ENCODE measurements at regions not wholly inside any gene's neighbourhood (a gene's known extent, or its start where the extent isn't known, plus 50 kb on each side); places are given as distances from the start of the nearest gene placed in this dataset.

GRCh38 chr4:107129611-107130010, 93.5 kb upstream of the DKK2 start:
- no peaks in the 10 kb centered on the region for H3F3A ChIP-seq (ENCODE audit: insufficient read depth, low read depth)
- no peaks in the 10 kb centered on the region for H4K20me1 ChIP-seq (ENCODE audit: insufficient read depth)
- H2AFZ ChIP-seq = no peak overlapping the region
- H3K9me3 ChIP-seq (ENCODE audit: insufficient read depth, low read depth) = no peaks in the 10 kb centered on the region
- CTCF ChIA-PET = no interaction called here
- H3K27ac ChIP-seq = no peak overlapping the region
- H3K4me2 ChIP-seq = no peak overlapping the region
- H3K9me2 ChIP-seq (ENCODE audit: insufficient read depth) = no peaks in the 10 kb centered on the region
- TF ChIP-seq CTCF (conservative IDR thresholded peaks at IDR 0.05) (no peak), EZH2 (IDR thresholded peaks at IDR 0.05; ENCODE audit: low read depth) (no peak)
- H3K79me2 ChIP-seq (ENCODE audit: low read depth) = no peaks in the 10 kb centered on the region
- no peaks in the 10 kb centered on the region for H3K36me3 ChIP-seq (ENCODE audit: low read depth)
- intact Hi-C loops (cut with micrococcal nuclease; ENCODE audit: unreplicated experiment) = no loop called here
- no TSS peak for BruUV-seq (replicated peaks)
- no peaks in the 10 kb centered on the region for H3K27me3 ChIP-seq (ENCODE audit: insufficient read depth, low read depth)
- POLR2A ChIA-PET (ENCODE audit: unreplicated experiment) = no interaction called here
- H3K4me3 ChIP-seq = no peak overlapping the region
- H3K4me1 ChIP-seq (replicated peaks; ENCODE audit: insufficient read depth) = no peaks in the 10 kb centered on the region
- DNase-seq = no peak

DNA sequence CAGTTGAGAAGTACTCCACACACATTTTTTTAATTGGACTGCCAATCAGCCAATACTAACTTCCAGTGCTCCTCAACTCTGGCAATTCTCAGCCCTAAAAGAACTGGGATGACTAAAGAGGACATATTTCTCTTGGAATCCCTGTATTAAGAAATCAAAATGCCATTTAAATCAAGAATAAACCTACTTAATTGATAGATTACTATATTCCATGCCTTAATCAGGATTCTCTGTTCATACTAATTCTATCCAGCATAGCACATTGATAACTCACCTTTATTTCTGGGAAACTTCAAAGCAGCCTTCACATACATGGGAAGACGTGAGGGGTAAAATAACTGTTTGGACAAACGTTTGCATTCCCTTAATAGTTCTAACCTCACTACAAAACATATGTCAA, 93.0 kb upstream of the DKK2 start:
- Histone ChIP-seq H3K9me2 (ENCODE audit: insufficient read depth) (no peaks in the 10 kb centered on the region), H3F3A (ENCODE audit: insufficient read depth, low read depth) (no peaks in the 10 kb centered on the region), H3K27me3 (ENCODE audit: insufficient read depth, low read depth) (no peaks in the 10 kb centered on the region), H3K4me2 (no peak overlapping the region), H3K9me3 (ENCODE audit: insufficient read depth, low read depth) (no peaks in the 10 kb centered on the region), H3K4me3 (no peak overlapping the region), H4K20me1 (ENCODE audit: insufficient read depth) (no peaks in the 10 kb centered on the region), H3K36me3 (ENCODE audit: low read depth) (no peaks in the 10 kb centered on the region), H3K27ac (no peak overlapping the region), H3K4me1 (replicated peaks; ENCODE audit: insufficient read depth) (no peaks in the 10 kb centered on the region), H3K79me2 (ENCODE audit: low read depth) (no peaks in the 10 kb centered on the region), H2AFZ (no peak overlapping the region)
- no peak for TF ChIP-seq CTCF (conservative IDR thresholded peaks at IDR 0.05)
- no peak for TF ChIP-seq EZH2 (IDR thresholded peaks at IDR 0.05; ENCODE audit: low read depth)
- BruUV-seq (replicated peaks) = no TSS peak
- intact Hi-C loops (cut with micrococcal nuclease; ENCODE audit: unreplicated experiment) = no loop called here
- no peak for DNase-seq
- ChIA-PET POLR2A (ENCODE audit: unreplicated experiment) (no interaction called here), CTCF (no interaction called here)

- Histone ChIP-seq H2AFZ (no peak overlapping the region), H3K27me3 (ENCODE audit: insufficient read depth, low read depth) (no peaks in the 10 kb centered on the region), H4K20me1 (ENCODE audit: insufficient read depth) (no peaks in the 10 kb centered on the region), H3K9me2 (ENCODE audit: insufficient read depth) (no peaks in the 10 kb centered on the region), H3K79me2 (ENCODE audit: low read depth) (no peaks in the 10 kb centered on the region), H3K36me3 (ENCODE audit: low read depth) (no peaks in the 10 kb centered on the region), H3K4me3 (no peak overlapping the region), H3K4me2 (no peak overlapping the region), H3K4me1 (replicated peaks; ENCODE audit: insufficient read depth) (no peaks in the 10 kb centered on the region), H3F3A (ENCODE audit: insufficient read depth, low read depth) (no peaks in the 10 kb centered on the region), H3K27ac (no peak overlapping the region), H3K9me3 (ENCODE audit: insufficient read depth, low read depth) (no peaks in the 10 kb centered on the region)
- TF ChIP-seq EZH2 (IDR thresholded peaks at IDR 0.05; ENCODE audit: low read depth) = no peak
- no peak for TF ChIP-seq CTCF (conservative IDR thresholded peaks at IDR 0.05)
- BruUV-seq (replicated peaks) = no TSS peak
- no peak for DNase-seq
- intact Hi-C loops (cut with micrococcal nuclease; ENCODE audit: unreplicated experiment) = no loop called here
- CTCF ChIA-PET = no interaction called here
- POLR2A ChIA-PET (ENCODE audit: unreplicated experiment) = no interaction called here
These were observed 92.0 kb upstream of the DKK2 start for GRCh38 chr4:107128116-107128515.
